GM12873 (cell line): ENCODE measurements at regions not wholly inside any gene's neighbourhood (a gene's known extent, or its start where the extent isn't known, plus 50 kb on each side); places are given as distances from the start of the nearest gene placed in this dataset.

Experiments used
- TF ChIP-seq, protein P1 (sequence below): IDR thresholded peaks from 2 replicates; pipeline ENCODE4 v1.5.1; 2012; ENCODE audit warnings: low read depth, mild to moderate bottlenecking, moderate library complexity, low read length, control low read depth; ENCODE audit not compliant: insufficient read depth; ENCODE audit errors: missing control alignments

DNA sequence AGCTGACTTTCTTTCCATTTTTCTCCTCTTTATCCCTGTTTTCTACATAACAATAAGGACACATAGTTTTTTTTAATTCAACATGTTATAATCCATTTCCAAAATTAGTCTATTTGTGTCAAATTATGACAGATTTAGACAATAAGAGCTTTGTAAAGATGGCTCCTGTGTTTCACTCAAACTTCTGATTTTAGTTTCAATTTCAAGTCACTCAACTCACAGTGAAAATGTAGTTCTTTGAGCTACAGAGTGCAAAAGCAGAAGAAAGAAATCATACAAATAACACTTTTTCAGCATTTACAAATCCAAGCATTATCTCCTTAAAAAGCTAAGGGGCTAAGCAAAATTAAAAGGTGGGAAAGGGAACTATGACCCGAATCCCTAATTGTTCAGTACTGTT is 340.7 kb upstream of the TRIB2 start:
- TF ChIP-seq, protein P1, sequence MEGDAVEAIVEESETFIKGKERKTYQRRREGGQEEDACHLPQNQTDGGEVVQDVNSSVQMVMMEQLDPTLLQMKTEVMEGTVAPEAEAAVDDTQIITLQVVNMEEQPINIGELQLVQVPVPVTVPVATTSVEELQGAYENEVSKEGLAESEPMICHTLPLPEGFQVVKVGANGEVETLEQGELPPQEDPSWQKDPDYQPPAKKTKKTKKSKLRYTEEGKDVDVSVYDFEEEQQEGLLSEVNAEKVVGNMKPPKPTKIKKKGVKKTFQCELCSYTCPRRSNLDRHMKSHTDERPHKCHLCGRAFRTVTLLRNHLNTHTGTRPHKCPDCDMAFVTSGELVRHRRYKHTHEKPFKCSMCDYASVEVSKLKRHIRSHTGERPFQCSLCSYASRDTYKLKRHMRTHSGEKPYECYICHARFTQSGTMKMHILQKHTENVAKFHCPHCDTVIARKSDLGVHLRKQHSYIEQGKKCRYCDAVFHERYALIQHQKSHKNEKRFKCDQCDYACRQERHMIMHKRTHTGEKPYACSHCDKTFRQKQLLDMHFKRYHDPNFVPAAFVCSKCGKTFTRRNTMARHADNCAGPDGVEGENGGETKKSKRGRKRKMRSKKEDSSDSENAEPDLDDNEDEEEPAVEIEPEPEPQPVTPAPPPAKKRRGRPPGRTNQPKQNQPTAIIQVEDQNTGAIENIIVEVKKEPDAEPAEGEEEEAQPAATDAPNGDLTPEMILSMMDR: no peak

DNA sequence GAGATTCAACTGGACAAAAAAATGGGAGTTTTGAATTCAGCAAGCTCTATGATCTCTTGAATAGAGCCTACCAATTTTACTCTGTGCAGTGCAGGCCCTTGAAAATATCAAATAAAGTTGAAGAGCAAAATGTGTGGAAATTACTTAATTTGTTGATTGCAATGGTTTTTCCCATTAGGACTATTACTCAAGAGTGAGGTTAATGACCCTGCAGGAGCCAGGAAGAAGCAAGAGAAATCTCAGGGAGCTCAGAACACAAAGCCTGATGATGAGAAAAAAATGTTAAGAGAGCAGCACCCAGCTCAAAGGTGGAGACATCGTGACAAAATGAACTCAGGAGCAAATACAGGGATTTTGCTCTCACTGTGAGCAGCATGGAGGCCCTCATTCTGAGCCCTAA is 337.6 kb upstream of the TRIB2 start:
- TF ChIP-seq, protein P1: no peak

GRCh38 chr2:12381543-12382325 is 335.0 kb upstream of the TRIB2 start:
- TF ChIP-seq, protein P1: no peak

GRCh38 chr2:12382366-12382765 is 334.4 kb upstream of the TRIB2 start:
- TF ChIP-seq, protein P1: no peak

DNA sequence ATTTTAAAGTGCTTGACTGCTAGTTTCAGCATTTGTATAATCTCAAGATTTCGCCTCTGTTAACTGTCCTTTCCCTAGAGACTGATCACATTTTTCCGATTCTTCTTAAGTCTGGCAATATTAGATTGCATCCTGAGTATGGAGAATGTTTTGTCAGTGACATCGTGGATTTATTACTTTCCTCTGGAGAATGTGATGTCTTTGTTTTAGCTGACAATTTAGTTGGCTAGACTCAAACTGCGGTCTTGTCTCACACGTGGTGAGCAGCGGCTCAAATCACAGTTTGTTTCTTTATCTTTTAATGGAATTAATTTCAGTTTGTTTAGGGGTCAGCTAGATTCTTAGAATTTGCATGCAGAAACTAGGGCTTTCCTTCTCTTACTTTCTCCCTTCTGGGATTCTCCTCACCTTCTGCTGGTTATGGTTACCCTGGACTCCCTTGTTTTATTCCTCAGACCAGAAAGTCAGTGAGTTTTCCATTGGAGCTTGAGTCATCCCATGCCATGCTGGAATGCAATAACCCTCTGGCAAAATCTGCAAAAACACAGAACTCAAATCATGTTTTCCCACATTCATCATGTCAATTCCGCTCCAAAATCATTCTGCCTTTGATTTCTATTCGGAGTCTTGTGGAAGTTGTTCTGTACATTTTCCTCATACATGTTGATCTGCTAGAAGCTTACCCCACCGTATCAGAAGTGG is 327.2 kb upstream of the TRIB2 start:
- TF ChIP-seq, protein P1: no peak

- TF ChIP-seq, protein P1: no peak
Measured at GRCh38 chr2:12391116-12391515, 325.6 kb upstream of the TRIB2 start.

DNA sequence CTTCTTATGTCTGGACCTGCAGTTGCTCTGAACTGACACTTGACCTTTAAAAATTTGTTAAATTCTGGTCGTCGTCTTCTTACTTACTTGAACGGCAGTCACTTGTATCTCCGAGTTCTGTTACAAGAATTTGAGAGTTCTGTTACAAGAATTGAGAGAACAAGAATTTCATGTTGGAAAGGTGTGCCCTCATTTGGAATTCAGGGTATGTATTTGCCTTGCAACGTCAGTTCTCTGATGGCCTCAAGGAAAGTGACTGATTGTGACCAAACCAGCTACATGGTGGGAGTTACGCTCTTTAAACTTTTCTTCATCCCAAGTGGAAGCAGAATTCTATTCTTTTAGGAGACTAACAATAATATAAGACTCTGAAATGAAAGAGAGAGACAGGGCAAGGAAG is 320.0 kb upstream of the TRIB2 start:
- TF ChIP-seq, protein P1: no peak
